ENCODE measurements at regions not wholly inside any gene's neighbourhood (a gene's known extent, or its start where the extent isn't known, plus 50 kb on each side); places are given as distances from the start of the nearest gene placed in this dataset.

GRCh38 chr7:12741951-12742575 is 54.6 kb downstream of the ARL4A start:
- no peak for DNase-seq

- DNase-seq, result no peak
These were observed 58.8 kb downstream of the ARL4A start for GRCh38 chr7:12746211-12746610.

GRCh38 chr7:12747687-12748306 is 60.4 kb downstream of the ARL4A start:
- no peak for DNase-seq

GRCh38 chr7:12749069-12749468 is 61.6 kb downstream of the ARL4A start:
- no peak for DNase-seq

- no peak for DNase-seq
These were observed 62.3 kb downstream of the ARL4A start for GRCh38 chr7:12749746-12750145.

GRCh38 chr7:12751764-12752163 is 64.3 kb downstream of the ARL4A start:
- no peak for DNase-seq

GRCh38 chr7:12754179-12754578 is 66.7 kb downstream of the ARL4A start:
- DNase-seq, result no peak

- no peak for DNase-seq
These were observed 69.4 kb downstream of the ARL4A start for GRCh38 chr7:12756821-12757220.

GRCh38 chr7:12757443-12757842 is 70.0 kb downstream of the ARL4A start:
- DNase-seq, result no peak

- no peak for DNase-seq
These were observed 71.7 kb downstream of the ARL4A start for GRCh38 chr7:12759151-12759550.

GRCh38 chr7:12761111-12761510 is 73.7 kb downstream of the ARL4A start:
- no peak for DNase-seq

GRCh38 chr7:12761691-12762090 is 74.3 kb downstream of the ARL4A start:
- DNase-seq, result no peak

- no peak for DNase-seq
These were observed 77.0 kb downstream of the ARL4A start for GRCh38 chr7:12764458-12764891.

- no peak for DNase-seq
These were observed 78.1 kb downstream of the ARL4A start for GRCh38 chr7:12765431-12766100.

- DNase-seq, result no peak
These were observed 79.0 kb downstream of the ARL4A start for GRCh38 chr7:12766416-12766815.

GRCh38 chr7:12768948-12769347 is 81.5 kb downstream of the ARL4A start:
- no peak for DNase-seq

- no peak for DNase-seq
These were observed 82.0 kb downstream of the ARL4A start for GRCh38 chr7:12769444-12769843.

GRCh38 chr7:12770227-12770975 is 83.0 kb downstream of the ARL4A start:
- no peak for DNase-seq

GRCh38 chr7:12771378-12771877 is 84.0 kb downstream of the ARL4A start:
- peak in 1 of 2 experiments; percentile 1 for DNase-seq

GRCh38 chr7:12772768-12773167 is 85.3 kb downstream of the ARL4A start:
- DNase-seq, result no peak

GRCh38 chr7:12777257-12777656 is 89.8 kb downstream of the ARL4A start:
- DNase-seq, result no peak

- no peak for DNase-seq
These were observed 92.5 kb downstream of the ARL4A start for GRCh38 chr7:12779947-12780346.

GRCh38 chr7:12783421-12784095 is 96.1 kb downstream of the ARL4A start:
- no peak for DNase-seq

Data from NCI-H524 (cell line).